ENCODE measurements at regions not wholly inside any gene's neighbourhood (a gene's known extent, or its start where the extent isn't known, plus 50 kb on each side); places are given as distances from the start of the nearest gene placed in this dataset.

DNA sequence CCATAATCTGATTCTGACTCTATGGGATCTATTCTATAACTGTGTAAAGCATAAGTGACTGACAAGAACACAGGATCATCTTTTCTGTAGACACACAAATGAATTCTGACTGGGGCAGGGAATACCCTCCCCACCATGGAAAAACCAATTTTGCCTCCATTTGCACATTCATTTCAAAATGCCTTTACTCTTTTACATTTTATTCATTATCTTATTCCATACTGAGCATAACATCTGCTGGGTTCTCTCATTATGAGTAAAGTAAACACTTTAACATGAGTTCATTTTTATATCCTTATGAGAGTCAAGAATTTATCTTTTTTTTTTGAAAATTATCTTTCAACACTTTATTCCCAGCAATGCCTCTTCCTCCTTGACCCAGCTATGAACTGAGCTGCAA, 163.5 kb downstream of the RNF152 start:
- Histone ChIP-seq H3K36me3 (ENCODE audit: control insufficient read depth in 1 of 2, insufficient read depth in 2 of 2, low read length in 2 of 2) (no peaks in the 10 kb centered on the region), H3K27me3 (ENCODE audit: control insufficient read depth in 1 of 2, insufficient read depth in 2 of 2, low read length in 2 of 2) (no peaks in the 10 kb centered on the region), H3K4me3 (ENCODE audit: low read depth in 1 of 2, low read length in 2 of 2) (no peak overlapping the region), H3K9me3 (ENCODE audit: control insufficient read depth in 1 of 2, low read length in 2 of 2) (no peaks in the 10 kb centered on the region), H3K27ac (ENCODE audit: low read depth, low read length) (no peak overlapping the region), H3K9ac (ENCODE audit: low read depth in 1 of 2, low read length in 2 of 2) (no peak overlapping the region), H3K4me1 (ENCODE audit: control insufficient read depth in 1 of 2, insufficient read depth in 2 of 2, low read length in 2 of 2) (peaks cover 11 to 19% of the 10 kb centered on the region in 2 donors)

DNA sequence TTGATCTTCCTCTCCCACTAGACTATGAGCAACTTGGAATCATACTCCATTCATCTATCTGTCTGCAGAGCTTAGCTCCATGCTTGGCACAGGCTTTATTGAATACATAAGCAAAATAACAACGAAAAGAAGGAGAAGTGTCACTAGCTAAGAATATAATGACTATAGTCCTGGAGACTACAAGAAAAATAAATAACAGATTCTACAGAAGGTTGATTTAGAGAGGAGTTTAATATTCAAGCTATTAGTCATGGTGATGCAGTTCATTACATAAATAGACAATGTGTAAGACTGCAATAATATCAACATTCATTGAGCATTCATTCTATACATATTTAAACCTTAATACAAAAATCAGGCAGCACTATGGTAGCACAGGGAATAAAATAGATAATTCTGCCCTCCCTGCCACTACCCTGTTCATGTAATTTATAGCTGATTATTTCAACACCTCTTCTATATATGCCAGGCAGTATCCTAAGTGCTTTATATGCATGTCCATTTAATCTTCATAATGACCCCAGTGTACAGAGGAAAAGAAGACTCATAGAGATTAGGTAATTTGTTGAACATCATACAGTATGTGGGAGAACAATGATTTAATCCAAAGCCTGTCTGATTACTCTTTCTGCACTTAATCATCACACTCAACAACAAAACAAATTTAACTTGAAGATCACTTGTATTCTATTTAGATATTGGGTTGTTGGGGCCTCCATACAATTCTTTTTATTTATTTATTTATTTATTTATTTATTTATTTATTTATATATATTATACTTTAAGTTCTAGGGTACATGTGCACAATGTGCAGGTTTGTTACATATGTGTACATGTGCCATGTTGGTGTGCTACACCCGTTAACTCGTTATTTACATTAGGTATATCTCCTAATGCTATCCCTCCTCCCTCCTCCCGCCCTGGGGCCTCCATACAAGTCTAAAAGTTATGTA, 165.3 kb downstream of the RNF152 start:
- Histone ChIP-seq H3K36me3 (ENCODE audit: control insufficient read depth in 1 of 2, insufficient read depth in 2 of 2, low read length in 2 of 2) (no peaks in the 10 kb centered on the region), H3K4me1 (ENCODE audit: control insufficient read depth in 1 of 2, insufficient read depth in 2 of 2, low read length in 2 of 2) (peaks cover 7 to 10% of the 10 kb centered on the region in 2 donors), H3K9me3 (ENCODE audit: control insufficient read depth in 1 of 2, low read length in 2 of 2) (no peaks in the 10 kb centered on the region), H3K4me3 (ENCODE audit: low read depth in 1 of 2, low read length in 2 of 2) (no peak overlapping the region), H3K27ac (ENCODE audit: low read depth, low read length) (no peak overlapping the region), H3K9ac (ENCODE audit: low read depth in 1 of 2, low read length in 2 of 2) (no peak overlapping the region), H3K27me3 (ENCODE audit: control insufficient read depth in 1 of 2, insufficient read depth in 2 of 2, low read length in 2 of 2) (no peaks in the 10 kb centered on the region)

DNA sequence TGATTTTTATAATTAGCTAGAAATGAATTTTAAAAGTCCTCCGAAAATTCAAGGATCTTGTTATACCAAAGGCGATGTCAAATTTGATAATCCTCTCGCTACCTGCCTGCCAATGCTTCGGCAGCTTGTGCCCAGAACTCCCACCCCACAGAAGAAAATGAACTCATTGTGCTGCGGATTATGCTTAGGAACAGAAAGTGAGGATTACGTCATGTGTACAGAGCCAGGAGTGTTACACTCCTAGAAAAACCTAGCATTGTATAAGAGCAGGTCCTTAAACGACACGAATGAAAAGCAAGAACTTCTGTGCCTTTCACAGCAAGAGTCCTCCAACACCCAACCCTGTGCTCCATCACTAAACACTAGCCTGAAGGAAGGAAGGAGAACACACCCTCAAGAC, 168.3 kb downstream of the RNF152 start:
- Histone ChIP-seq H3K27ac (ENCODE audit: low read depth, low read length) (no peak overlapping the region), H3K9me3 (ENCODE audit: control insufficient read depth in 1 of 2, low read length in 2 of 2) (no peaks in the 10 kb centered on the region), H3K4me3 (ENCODE audit: low read depth in 1 of 2, low read length in 2 of 2) (no peak overlapping the region)

GRCh38 chr18:61722247-61722646, 170.6 kb downstream of the RNF152 start:
- no peak overlapping the region for H3K27ac ChIP-seq (ENCODE audit: low read depth, low read length)
- no peak overlapping the region for H3K4me3 ChIP-seq (ENCODE audit: low read depth in 1 of 2, low read length in 2 of 2)
- peaks cover 0 to 2% of the 10 kb centered on the region in 2 donors for H3K4me1 ChIP-seq (ENCODE audit: control insufficient read depth in 1 of 2, insufficient read depth in 2 of 2, low read length in 2 of 2)
- no peaks in the 10 kb centered on the region for H3K27me3 ChIP-seq (ENCODE audit: control insufficient read depth in 1 of 2, insufficient read depth in 2 of 2, low read length in 2 of 2)
- H3K9ac ChIP-seq (ENCODE audit: low read depth in 1 of 2, low read length in 2 of 2) = no peak overlapping the region
- no peaks in the 10 kb centered on the region for H3K36me3 ChIP-seq (ENCODE audit: control insufficient read depth in 1 of 2, insufficient read depth in 2 of 2, low read length in 2 of 2)
- H3K9me3 ChIP-seq (ENCODE audit: control insufficient read depth in 1 of 2, low read length in 2 of 2) = no peaks in the 10 kb centered on the region

More for the DNA sequence above, 168.3 kb downstream of the RNF152 start:
- Histone ChIP-seq H3K27me3 (ENCODE audit: control insufficient read depth in 1 of 2, insufficient read depth in 2 of 2, low read length in 2 of 2) (no peaks in the 10 kb centered on the region), H3K9ac (ENCODE audit: low read depth in 1 of 2, low read length in 2 of 2) (no peak overlapping the region), H3K36me3 (ENCODE audit: control insufficient read depth in 1 of 2, insufficient read depth in 2 of 2, low read length in 2 of 2) (no peaks in the 10 kb centered on the region), H3K4me1 (ENCODE audit: control insufficient read depth in 1 of 2, insufficient read depth in 2 of 2, low read length in 2 of 2) (peaks cover under 1 to 2% of the 10 kb centered on the region in 2 donors)

DNA sequence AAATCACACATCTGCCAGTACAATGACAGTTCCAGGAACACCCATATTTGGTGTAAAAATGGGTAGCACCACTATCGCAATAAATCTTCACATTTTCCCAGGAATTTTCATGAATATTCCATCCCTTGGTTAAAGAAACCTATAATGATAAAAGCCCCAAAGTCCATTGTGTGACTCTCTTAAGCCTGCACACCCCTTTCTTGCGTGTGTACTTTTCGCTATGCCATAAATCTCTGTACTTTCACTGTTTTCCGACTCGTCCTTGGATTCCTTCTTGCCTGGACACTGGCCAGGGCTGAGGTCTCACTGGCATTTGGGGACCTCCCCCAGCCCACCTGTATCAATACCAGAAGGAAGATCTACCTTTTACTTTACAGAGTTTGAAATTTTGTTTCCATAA, 172.3 kb downstream of the RNF152 start:
- no peak overlapping the region for H3K4me3 ChIP-seq (ENCODE audit: low read depth in 1 of 2, low read length in 2 of 2)
- H3K4me1 ChIP-seq (ENCODE audit: control insufficient read depth in 1 of 2, insufficient read depth in 2 of 2, low read length in 2 of 2) = peaks cover 0 to 2% of the 10 kb centered on the region in 2 donors
- H3K27me3 ChIP-seq (ENCODE audit: control insufficient read depth in 1 of 2, insufficient read depth in 2 of 2, low read length in 2 of 2) = no peaks in the 10 kb centered on the region
- no peaks in the 10 kb centered on the region for H3K9me3 ChIP-seq (ENCODE audit: control insufficient read depth in 1 of 2, low read length in 2 of 2)
- H3K9ac ChIP-seq (ENCODE audit: low read depth in 1 of 2, low read length in 2 of 2) = no peak overlapping the region
- no peaks in the 10 kb centered on the region for H3K36me3 ChIP-seq (ENCODE audit: control insufficient read depth in 1 of 2, insufficient read depth in 2 of 2, low read length in 2 of 2)
- H3K27ac ChIP-seq (ENCODE audit: low read depth, low read length) = no peak overlapping the region

DNA sequence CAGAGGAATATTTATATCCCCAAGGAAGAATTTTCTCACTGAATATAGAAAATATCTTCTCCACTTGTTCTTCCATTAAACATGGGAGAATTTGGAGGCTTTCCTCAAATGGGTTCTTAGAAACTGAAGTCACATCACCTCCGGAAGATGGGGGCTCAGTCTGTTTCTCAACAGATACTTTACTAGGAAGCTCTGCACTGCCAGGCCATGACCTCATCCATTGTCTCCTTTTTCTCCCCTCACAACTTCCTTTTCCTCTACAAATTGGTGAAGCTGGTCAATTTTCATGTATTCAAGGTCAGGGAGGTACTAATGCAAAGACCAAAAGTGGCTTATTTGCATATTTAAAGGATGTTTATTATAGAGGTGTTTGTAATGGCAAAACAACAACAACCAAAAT, 173.1 kb downstream of the RNF152 start:
- Histone ChIP-seq H3K27ac (ENCODE audit: low read depth, low read length) (no peak overlapping the region), H3K4me3 (ENCODE audit: low read depth in 1 of 2, low read length in 2 of 2) (no peak overlapping the region), H3K4me1 (ENCODE audit: control insufficient read depth in 1 of 2, insufficient read depth in 2 of 2, low read length in 2 of 2) (peaks cover 0 to 2% of the 10 kb centered on the region in 2 donors), H3K9ac (ENCODE audit: low read depth in 1 of 2, low read length in 2 of 2) (no peak overlapping the region), H3K36me3 (ENCODE audit: control insufficient read depth in 1 of 2, insufficient read depth in 2 of 2, low read length in 2 of 2) (no peaks in the 10 kb centered on the region), H3K27me3 (ENCODE audit: control insufficient read depth in 1 of 2, insufficient read depth in 2 of 2, low read length in 2 of 2) (no peaks in the 10 kb centered on the region), H3K9me3 (ENCODE audit: control insufficient read depth in 1 of 2, low read length in 2 of 2) (no peaks in the 10 kb centered on the region)

GRCh38 chr18:61718944-61719343, 173.9 kb downstream of the RNF152 start:
- H3K27ac ChIP-seq (ENCODE audit: low read depth, low read length) = no peak overlapping the region
- H3K4me3 ChIP-seq (ENCODE audit: low read depth in 1 of 2, low read length in 2 of 2) = no peak overlapping the region

GRCh38 chr18:61714421-61714820, 178.4 kb downstream of the RNF152 start:
- Histone ChIP-seq H3K4me3 (ENCODE audit: low read depth in 1 of 2, low read length in 2 of 2) (no peak overlapping the region), H3K4me1 (ENCODE audit: control insufficient read depth in 1 of 2, insufficient read depth in 2 of 2, low read length in 2 of 2) (peaks cover 0 to 9% of the 10 kb centered on the region in 2 donors), H3K27ac (ENCODE audit: low read depth, low read length) (no peak overlapping the region), H3K9me3 (ENCODE audit: control insufficient read depth in 1 of 2, low read length in 2 of 2) (no peaks in the 10 kb centered on the region), H3K27me3 (ENCODE audit: control insufficient read depth in 1 of 2, insufficient read depth in 2 of 2, low read length in 2 of 2) (no peaks in the 10 kb centered on the region), H3K9ac (ENCODE audit: low read depth in 1 of 2, low read length in 2 of 2) (no peak overlapping the region), H3K36me3 (ENCODE audit: control insufficient read depth in 1 of 2, insufficient read depth in 2 of 2, low read length in 2 of 2) (no peaks in the 10 kb centered on the region)

More at GRCh38 chr18:61718944-61719343, 173.9 kb downstream of the RNF152 start:
- Histone ChIP-seq H3K9me3 (ENCODE audit: control insufficient read depth in 1 of 2, low read length in 2 of 2) (no peaks in the 10 kb centered on the region), H3K4me1 (ENCODE audit: control insufficient read depth in 1 of 2, insufficient read depth in 2 of 2, low read length in 2 of 2) (peaks cover 0 to 2% of the 10 kb centered on the region in 2 donors), H3K27me3 (ENCODE audit: control insufficient read depth in 1 of 2, insufficient read depth in 2 of 2, low read length in 2 of 2) (no peaks in the 10 kb centered on the region), H3K36me3 (ENCODE audit: control insufficient read depth in 1 of 2, insufficient read depth in 2 of 2, low read length in 2 of 2) (no peaks in the 10 kb centered on the region), H3K9ac (ENCODE audit: low read depth in 1 of 2, low read length in 2 of 2) (no peak overlapping the region)

GRCh38 chr18:61713502-61713901, 179.3 kb downstream of the RNF152 start:
- Histone ChIP-seq H3K4me1 (ENCODE audit: control insufficient read depth in 1 of 2, insufficient read depth in 2 of 2, low read length in 2 of 2) (peaks cover 0 to 9% of the 10 kb centered on the region in 2 donors), H3K4me3 (ENCODE audit: low read depth in 1 of 2, low read length in 2 of 2) (no peak overlapping the region), H3K9me3 (ENCODE audit: control insufficient read depth in 1 of 2, low read length in 2 of 2) (no peaks in the 10 kb centered on the region), H3K9ac (ENCODE audit: low read depth in 1 of 2, low read length in 2 of 2) (no peak overlapping the region), H3K27me3 (ENCODE audit: control insufficient read depth in 1 of 2, insufficient read depth in 2 of 2, low read length in 2 of 2) (no peaks in the 10 kb centered on the region), H3K36me3 (ENCODE audit: control insufficient read depth in 1 of 2, insufficient read depth in 2 of 2, low read length in 2 of 2) (no peaks in the 10 kb centered on the region), H3K27ac (ENCODE audit: low read depth, low read length) (no peak overlapping the region)

DNA sequence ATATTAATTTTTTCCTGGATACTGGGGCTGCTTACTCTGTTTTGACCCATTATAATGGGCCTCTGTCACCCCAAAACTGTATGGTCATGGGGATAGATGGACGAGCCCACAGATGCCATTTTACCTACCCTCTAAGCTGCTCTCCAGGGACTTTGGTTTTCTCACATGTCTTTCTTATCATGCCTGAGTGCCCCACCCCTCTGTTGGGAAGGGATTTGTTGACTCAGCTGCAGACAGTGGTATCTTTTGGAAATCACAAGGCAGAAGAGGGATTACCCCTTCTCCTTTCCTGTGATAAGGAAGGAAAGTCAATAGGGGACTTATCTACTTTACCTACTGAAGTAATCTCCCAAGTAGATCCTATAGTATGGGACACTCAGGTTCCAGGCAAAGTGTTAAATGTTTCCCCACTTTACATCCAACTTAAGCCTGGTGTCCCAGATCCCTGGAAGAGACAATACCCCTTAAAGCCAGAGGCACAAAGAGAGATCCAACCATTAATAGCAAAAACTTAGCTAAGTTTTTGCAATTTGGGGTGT, 182.7 kb downstream of the RNF152 start:
- no peaks in the 10 kb centered on the region for H3K27me3 ChIP-seq (ENCODE audit: control insufficient read depth in 1 of 2, insufficient read depth in 2 of 2, low read length in 2 of 2)
- no peak overlapping the region for H3K4me3 ChIP-seq (ENCODE audit: low read depth in 1 of 2, low read length in 2 of 2)
- H3K27ac ChIP-seq (ENCODE audit: low read depth, low read length) = no peak overlapping the region
- H3K36me3 ChIP-seq (ENCODE audit: control insufficient read depth in 1 of 2, insufficient read depth in 2 of 2, low read length in 2 of 2) = no peaks in the 10 kb centered on the region
- H3K9ac ChIP-seq (ENCODE audit: low read depth in 1 of 2, low read length in 2 of 2) = no peak overlapping the region
- peaks cover 0 to 9% of the 10 kb centered on the region in 2 donors for H3K4me1 ChIP-seq (ENCODE audit: control insufficient read depth in 1 of 2, insufficient read depth in 2 of 2, low read length in 2 of 2)
- no peaks in the 10 kb centered on the region for H3K9me3 ChIP-seq (ENCODE audit: control insufficient read depth in 1 of 2, low read length in 2 of 2)
